ENCODE measurements at regions not wholly inside any gene's neighbourhood (a gene's known extent, or its start where the extent isn't known, plus 50 kb on each side); places are given as distances from the start of the nearest gene placed in this dataset.

- Histone ChIP-seq H3K27ac (no peak overlapping the region), H3K4me2 (no peak overlapping the region), H3F3A (ENCODE audit: insufficient read depth, low read depth) (no peaks in the 10 kb centered on the region), H3K9me2 (ENCODE audit: insufficient read depth) (no peaks in the 10 kb centered on the region), H3K27me3 (ENCODE audit: insufficient read depth, low read depth) (no peaks in the 10 kb centered on the region), H2AFZ (no peak overlapping the region), H3K4me3 (no peak overlapping the region), H3K4me1 (replicated peaks; ENCODE audit: insufficient read depth) (no peaks in the 10 kb centered on the region), H3K9me3 (ENCODE audit: insufficient read depth, low read depth) (no peaks in the 10 kb centered on the region), H4K20me1 (ENCODE audit: insufficient read depth) (no peaks in the 10 kb centered on the region), H3K36me3 (ENCODE audit: low read depth) (no peaks in the 10 kb centered on the region), H3K79me2 (ENCODE audit: low read depth) (no peaks in the 10 kb centered on the region)
- CTCF ChIA-PET, result no interaction called here
- intact Hi-C loops (cut with micrococcal nuclease; ENCODE audit: unreplicated experiment), result no loop called here
- POLR2A ChIA-PET (ENCODE audit: unreplicated experiment), result interaction anchor here (0.7 kb wide), 1 partner anchor 870 kb away, joined by 3 read pairs; no protein-coding TSS in a partner anchor
- TF ChIP-seq EZH2 (IDR thresholded peaks at IDR 0.05; ENCODE audit: low read depth) (no peak), CTCF (conservative IDR thresholded peaks at IDR 0.05) (no peak)
- no peak for DNase-seq
- BruUV-seq (replicated peaks), result no TSS peak
Measured at GRCh38 chr18:68532328-68532885, 182.5 kb downstream of the TMX3 start.

- POLR2A ChIA-PET (ENCODE audit: unreplicated experiment), result no interaction called here
Measured at GRCh38 chr18:68525091-68525490, 189.8 kb downstream of the TMX3 start.

GRCh38 chr18:68520406-68521075 lies 194.4 kb downstream of the TMX3 start:
- no peaks in the 10 kb centered on the region for H3K27me3 ChIP-seq (ENCODE audit: insufficient read depth, low read depth)
- H3K4me2 ChIP-seq, result no peak overlapping the region
- H3K4me1 ChIP-seq (replicated peaks; ENCODE audit: insufficient read depth), result no peaks in the 10 kb centered on the region
- no peak overlapping the region for H3K27ac ChIP-seq
- H3K4me3 ChIP-seq, result no peak overlapping the region
- H4K20me1 ChIP-seq (ENCODE audit: insufficient read depth), result no peaks in the 10 kb centered on the region
- BruUV-seq (replicated peaks), result no TSS peak
- intact Hi-C loops (cut with micrococcal nuclease; ENCODE audit: unreplicated experiment), result no loop called here
- H3K79me2 ChIP-seq (ENCODE audit: low read depth), result no peaks in the 10 kb centered on the region
- TF ChIP-seq CTCF (conservative IDR thresholded peaks at IDR 0.05), result no peak
- TF ChIP-seq EZH2 (IDR thresholded peaks at IDR 0.05; ENCODE audit: low read depth), result no peak
- DNase-seq, result no peak
- POLR2A ChIA-PET (ENCODE audit: unreplicated experiment), result no interaction called here
- H2AFZ ChIP-seq, result no peak overlapping the region
- no peaks in the 10 kb centered on the region; the same call in 1 of the 2 replicates for H3K9me2 ChIP-seq (ENCODE audit: insufficient read depth)
- no peaks in the 10 kb centered on the region for H3K36me3 ChIP-seq (ENCODE audit: low read depth)
- no peaks in the 10 kb centered on the region for H3F3A ChIP-seq (ENCODE audit: insufficient read depth, low read depth)
- no peaks in the 10 kb centered on the region for H3K9me3 ChIP-seq (ENCODE audit: insufficient read depth, low read depth)
- CTCF ChIA-PET, result no interaction called here

More at GRCh38 chr18:68525091-68525490, 189.8 kb downstream of the TMX3 start:
- Histone ChIP-seq H3K4me1 (replicated peaks; ENCODE audit: insufficient read depth) (no peaks in the 10 kb centered on the region), H3K9me2 (ENCODE audit: insufficient read depth) (no peaks in the 10 kb centered on the region), H2AFZ (no peak overlapping the region), H3K27me3 (ENCODE audit: insufficient read depth, low read depth) (no peaks in the 10 kb centered on the region), H4K20me1 (ENCODE audit: insufficient read depth) (no peaks in the 10 kb centered on the region), H3K27ac (no peak overlapping the region), H3K4me3 (no peak overlapping the region), H3K9me3 (ENCODE audit: insufficient read depth, low read depth) (no peaks in the 10 kb centered on the region), H3K4me2 (no peak overlapping the region), H3K36me3 (ENCODE audit: low read depth) (no peaks in the 10 kb centered on the region), H3K79me2 (ENCODE audit: low read depth) (no peaks in the 10 kb centered on the region), H3F3A (ENCODE audit: insufficient read depth, low read depth) (no peaks in the 10 kb centered on the region)
- CTCF ChIA-PET, result no interaction called here
- no peak for DNase-seq
- TF ChIP-seq EZH2 (IDR thresholded peaks at IDR 0.05; ENCODE audit: low read depth) (no peak), CTCF (conservative IDR thresholded peaks at IDR 0.05) (no peak)
- no TSS peak for BruUV-seq (replicated peaks)
- intact Hi-C loops (cut with micrococcal nuclease; ENCODE audit: unreplicated experiment), result no loop called here
